ENCODE measurements at regions not wholly inside any gene's neighbourhood (a gene's known extent, or its start where the extent isn't known, plus 50 kb on each side); places are given as distances from the start of the nearest gene placed in this dataset.

- Histone ChIP-seq H3K4me1 (ENCODE audit: insufficient read depth, low read length) (no peaks in the 10 kb centered on the region), H3K4me3 (ENCODE audit: insufficient read depth, low read depth, low read length) (no peak overlapping the region), H3K27me3 (ENCODE audit: insufficient read depth, low read length) (peaks cover 33% of the 10 kb centered on the region), H3K9ac (ENCODE audit: low read length) (no peak overlapping the region), H2AFZ (ENCODE audit: low read depth, low read length) (no peak overlapping the region), H4K20me1 (ENCODE audit: insufficient read depth, low read length) (no peaks in the 10 kb centered on the region), H3K36me3 (ENCODE audit: insufficient read depth, low read length) (no peaks in the 10 kb centered on the region), H3K4me2 (ENCODE audit: low read length) (no peak overlapping the region), H3K27ac (ENCODE audit: low read depth, low read length) (no peak overlapping the region), H3K79me2 (ENCODE audit: insufficient read depth, low read length) (no peaks in the 10 kb centered on the region), H3K9me3 (ENCODE audit: insufficient read depth, low read depth, low read length) (no peaks in the 10 kb centered on the region)
- Mint-ChIP-seq H3K27ac (ENCODE audit: unreplicated experiment) (no peak overlapping the region), H3K36me3 (ENCODE audit: low read depth, unreplicated experiment) (no peaks in the 10 kb centered on the region), H3K4me3 (ENCODE audit: unreplicated experiment) (no peak overlapping the region), H3K9me3 (ENCODE audit: unreplicated experiment) (no peaks in the 10 kb centered on the region), H3K4me1 (ENCODE audit: low read depth, unreplicated experiment) (no peaks in the 10 kb centered on the region), H3K27me3 (ENCODE audit: low read depth, unreplicated experiment) (peaks cover 49% of the 10 kb centered on the region)
- DNase-seq (ENCODE audit: low read depth) (no peak), FAIRE-seq (no peak)
- TF ChIP-seq EZH2 (IDR thresholded peaks at IDR 0.05; ENCODE audit: insufficient read depth, low read length) (no peak), CTCF (IDR thresholded peaks at IDR 0.05; ENCODE audit: insufficient read depth, low read depth, low read length) (no peak)
These were observed 71.8 kb upstream of the TSHZ3 start for GRCh38 chr19:31421082-31421481.

GRCh38 chr19:31421856-31422255, 72.6 kb upstream of the TSHZ3 start:
- Histone ChIP-seq H3K4me2 (ENCODE audit: low read length) (peak overlapping the region; percentile 62), H3K4me3 (ENCODE audit: insufficient read depth, low read depth, low read length) (no peak overlapping the region), H3K9me3 (ENCODE audit: insufficient read depth, low read depth, low read length) (no peaks in the 10 kb centered on the region), H3K4me1 (ENCODE audit: insufficient read depth, low read length) (no peaks in the 10 kb centered on the region), H3K9ac (ENCODE audit: low read length) (no peak overlapping the region), H2AFZ (ENCODE audit: low read depth, low read length) (peak overlapping the region; percentile 58), H3K27me3 (ENCODE audit: insufficient read depth, low read length) (peaks cover 33% of the 10 kb centered on the region), H3K79me2 (ENCODE audit: insufficient read depth, low read length) (no peaks in the 10 kb centered on the region), H3K36me3 (ENCODE audit: insufficient read depth, low read length) (no peaks in the 10 kb centered on the region), H4K20me1 (ENCODE audit: insufficient read depth, low read length) (no peaks in the 10 kb centered on the region), H3K27ac (ENCODE audit: low read depth, low read length) (no peak overlapping the region)
- FAIRE-seq, result no peak
- peaks cover 2% of the 10 kb centered on the region for H3K4me1 Mint-ChIP-seq (ENCODE audit: low read depth, unreplicated experiment)
- no peak for DNase-seq (ENCODE audit: low read depth)
- H3K27me3 Mint-ChIP-seq (ENCODE audit: low read depth, unreplicated experiment), result peaks cover 47% of the 10 kb centered on the region
- H3K27ac Mint-ChIP-seq (ENCODE audit: unreplicated experiment), result no peak overlapping the region
- no peak overlapping the region for H3K4me3 Mint-ChIP-seq (ENCODE audit: unreplicated experiment)
- no peaks in the 10 kb centered on the region for H3K9me3 Mint-ChIP-seq (ENCODE audit: unreplicated experiment)
- no peak for TF ChIP-seq EZH2 (IDR thresholded peaks at IDR 0.05; ENCODE audit: insufficient read depth, low read length)
- no peak for TF ChIP-seq CTCF (IDR thresholded peaks at IDR 0.05; ENCODE audit: insufficient read depth, low read depth, low read length)
- H3K36me3 Mint-ChIP-seq (ENCODE audit: low read depth, unreplicated experiment), result no peaks in the 10 kb centered on the region

- Histone ChIP-seq H3K9me3 (ENCODE audit: insufficient read depth, low read depth, low read length) (no peaks in the 10 kb centered on the region), H3K36me3 (ENCODE audit: insufficient read depth, low read length) (no peaks in the 10 kb centered on the region), H3K4me3 (ENCODE audit: insufficient read depth, low read depth, low read length) (no peak overlapping the region), H3K9ac (ENCODE audit: low read length) (no peak overlapping the region), H3K4me1 (ENCODE audit: insufficient read depth, low read length) (no peaks in the 10 kb centered on the region), H3K4me2 (ENCODE audit: low read length) (no peak overlapping the region), H4K20me1 (ENCODE audit: insufficient read depth, low read length) (no peaks in the 10 kb centered on the region), H2AFZ (ENCODE audit: low read depth, low read length) (no peak overlapping the region), H3K79me2 (ENCODE audit: insufficient read depth, low read length) (no peaks in the 10 kb centered on the region), H3K27me3 (ENCODE audit: insufficient read depth, low read length) (peaks cover 24% of the 10 kb centered on the region), H3K27ac (ENCODE audit: low read depth, low read length) (no peak overlapping the region)
- H3K36me3 Mint-ChIP-seq (ENCODE audit: low read depth, unreplicated experiment), result no peaks in the 10 kb centered on the region
- no peak for FAIRE-seq
- no peaks in the 10 kb centered on the region for H3K9me3 Mint-ChIP-seq (ENCODE audit: unreplicated experiment)
- H3K27me3 Mint-ChIP-seq (ENCODE audit: low read depth, unreplicated experiment), result peaks cover 32% of the 10 kb centered on the region
- H3K4me1 Mint-ChIP-seq (ENCODE audit: low read depth, unreplicated experiment), result peaks cover 2% of the 10 kb centered on the region
- no peak for TF ChIP-seq CTCF (IDR thresholded peaks at IDR 0.05; ENCODE audit: insufficient read depth, low read depth, low read length)
- TF ChIP-seq EZH2 (IDR thresholded peaks at IDR 0.05; ENCODE audit: insufficient read depth, low read length), result no peak
- DNase-seq (ENCODE audit: low read depth), result no peak
- no peak overlapping the region for H3K27ac Mint-ChIP-seq (ENCODE audit: unreplicated experiment)
- H3K4me3 Mint-ChIP-seq (ENCODE audit: unreplicated experiment), result no peak overlapping the region
These were observed 74.7 kb upstream of the TSHZ3 start for GRCh38 chr19:31423896-31424295.

All from astrocyte (in vitro differentiated cells and primary cell).